ENCODE measurements at regions not wholly inside any gene's neighbourhood (a gene's known extent, or its start where the extent isn't known, plus 50 kb on each side); places are given as distances from the start of the nearest gene placed in this dataset.

DNA sequence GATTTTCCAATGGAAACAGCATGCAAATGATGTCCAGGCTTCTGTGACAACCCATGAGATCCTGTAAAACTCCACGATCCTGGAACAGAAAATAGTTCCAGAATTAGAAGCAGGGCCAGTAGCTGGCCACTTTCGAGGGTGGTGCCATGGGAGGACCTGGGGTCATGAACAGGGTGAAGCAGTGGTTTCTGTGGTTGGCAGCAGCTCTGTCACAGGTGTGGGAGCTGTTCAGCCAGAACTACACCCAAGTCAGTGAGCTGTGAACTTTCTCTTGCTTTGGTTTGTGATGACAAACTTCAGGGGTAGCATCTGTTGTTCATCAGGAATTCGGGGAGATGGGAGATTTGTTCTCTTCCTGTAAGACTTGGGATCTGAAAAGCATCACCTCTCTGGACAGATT is 314.4 kb upstream of the NT5C1B start:
- TF ChIP-seq CTCF (IDR thresholded peaks at IDR 0.05; ENCODE audit: low read depth, low read length) (no peak), EZH2phosphoT487 (IDR thresholded peaks at IDR 0.05; ENCODE audit: low read depth) (no peak)
- Histone ChIP-seq H3K27ac (ENCODE audit: low read length) (no peak overlapping the region), H3K9ac (ENCODE audit: low read length) (no peak overlapping the region), H4K20me1 (ENCODE audit: insufficient read depth, low read length) (no peaks in the 10 kb centered on the region), H3K4me3 (ENCODE audit: low read length) (no peak overlapping the region), H3K79me2 (ENCODE audit: low read length) (no peaks in the 10 kb centered on the region), H3K27me3 (ENCODE audit: low read depth, low read length) (0 out of 2 replicates have a peak, but pooled peaks cover 3% of the 10 kb centered on the region), H3K4me1 (ENCODE audit: low read length) (peaks cover 18% of the 10 kb centered on the region), H3K36me3 (replicated peaks; ENCODE audit: low read depth, low read length) (no peaks in the 10 kb centered on the region), H3K9me3 (ENCODE audit: insufficient read depth, low read length) (no peaks in the 10 kb centered on the region), H3K4me2 (ENCODE audit: low read length) (peak overlapping the region; percentile 8; the same call in 1 of the 2 replicates), H2AFZ (ENCODE audit: low read depth, low read length) (no peak overlapping the region)

DNA sequence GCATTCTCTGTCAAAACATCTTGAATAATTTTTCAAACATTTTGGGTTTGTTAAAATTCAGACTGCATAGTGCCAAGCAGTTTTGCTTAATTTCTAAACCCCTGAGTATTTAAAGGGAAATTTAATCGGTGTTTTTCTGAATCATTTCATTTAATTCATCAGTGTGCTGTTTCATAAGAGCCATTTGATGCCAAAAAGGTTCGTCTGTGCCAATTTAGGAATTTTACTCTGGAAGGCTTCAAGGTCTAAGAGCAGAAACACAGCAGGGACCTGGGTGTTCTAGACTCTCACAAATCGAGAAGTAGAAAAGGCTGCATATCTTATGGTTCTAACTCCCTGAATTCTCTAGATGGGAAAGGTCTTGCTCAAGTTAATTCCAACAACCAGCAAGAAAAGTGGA is 311.9 kb upstream of the NT5C1B start:
- H3K4me2 ChIP-seq (ENCODE audit: low read length) = no peak overlapping the region
- no peak overlapping the region for H3K4me3 ChIP-seq (ENCODE audit: low read length)
- 0 out of 2 replicates have a peak, but pooled peaks cover 3% of the 10 kb centered on the region for H3K27me3 ChIP-seq (ENCODE audit: low read depth, low read length)
- TF ChIP-seq CTCF (IDR thresholded peaks at IDR 0.05; ENCODE audit: low read depth, low read length) (no peak), EZH2phosphoT487 (IDR thresholded peaks at IDR 0.05; ENCODE audit: low read depth) (no peak)
- H3K9me3 ChIP-seq (ENCODE audit: insufficient read depth, low read length) = no peaks in the 10 kb centered on the region
- H3K27ac ChIP-seq (ENCODE audit: low read length) = no peak overlapping the region
- no peaks in the 10 kb centered on the region for H3K79me2 ChIP-seq (ENCODE audit: low read length)
- H3K36me3 ChIP-seq (replicated peaks; ENCODE audit: low read depth, low read length) = no peaks in the 10 kb centered on the region
- H3K9ac ChIP-seq (ENCODE audit: low read length) = no peak overlapping the region
- no peaks in the 10 kb centered on the region for H4K20me1 ChIP-seq (ENCODE audit: insufficient read depth, low read length)
- peaks cover 18% of the 10 kb centered on the region for H3K4me1 ChIP-seq (ENCODE audit: low read length)
- H2AFZ ChIP-seq (ENCODE audit: low read depth, low read length) = no peak overlapping the region

DNA sequence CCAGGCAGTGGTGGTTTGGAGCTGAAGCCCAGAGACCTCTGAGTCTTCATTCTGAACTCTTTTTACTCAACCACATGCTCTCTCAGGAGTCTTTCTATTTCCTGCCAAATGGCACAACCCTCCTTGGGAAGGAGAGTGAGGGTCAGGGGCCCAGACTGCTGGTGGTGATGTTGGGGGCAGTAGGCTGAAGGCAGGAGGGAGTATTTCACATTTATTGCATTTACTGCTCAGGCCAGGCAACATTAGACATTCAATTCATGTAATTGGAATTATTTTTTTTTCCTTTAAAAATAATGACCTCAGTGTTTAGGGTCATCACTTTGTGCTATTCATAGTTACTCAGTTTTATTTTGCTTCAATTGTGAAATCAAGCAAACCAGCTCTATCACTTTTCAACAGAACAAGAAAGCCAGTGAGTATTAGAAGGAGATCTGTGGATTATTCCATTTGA is 311.3 kb upstream of the NT5C1B start:
- Histone ChIP-seq H3K4me2 (ENCODE audit: low read length) (no peak overlapping the region), H3K27me3 (ENCODE audit: low read depth, low read length) (0 out of 2 replicates have a peak, but pooled peaks cover 3% of the 10 kb centered on the region), H3K27ac (ENCODE audit: low read length) (no peak overlapping the region), H4K20me1 (ENCODE audit: insufficient read depth, low read length) (no peaks in the 10 kb centered on the region), H3K9ac (ENCODE audit: low read length) (no peak overlapping the region), H3K9me3 (ENCODE audit: insufficient read depth, low read length) (no peaks in the 10 kb centered on the region), H3K4me3 (ENCODE audit: low read length) (no peak overlapping the region), H3K79me2 (ENCODE audit: low read length) (no peaks in the 10 kb centered on the region), H3K36me3 (replicated peaks; ENCODE audit: low read depth, low read length) (no peaks in the 10 kb centered on the region), H3K4me1 (ENCODE audit: low read length) (peaks cover 18% of the 10 kb centered on the region), H2AFZ (ENCODE audit: low read depth, low read length) (no peak overlapping the region)
- TF ChIP-seq EZH2phosphoT487 (IDR thresholded peaks at IDR 0.05; ENCODE audit: low read depth) (no peak), CTCF (IDR thresholded peaks at IDR 0.05; ENCODE audit: low read depth, low read length) (no peak)

GRCh38 chr2:18899725-18900124 is 310.4 kb upstream of the NT5C1B start:
- no peak overlapping the region for H3K4me2 ChIP-seq (ENCODE audit: low read length)
- no peak for TF ChIP-seq EZH2phosphoT487 (IDR thresholded peaks at IDR 0.05; ENCODE audit: low read depth)
- TF ChIP-seq CTCF (IDR thresholded peaks at IDR 0.05; ENCODE audit: low read depth, low read length) = no peak
- peaks cover 18% of the 10 kb centered on the region for H3K4me1 ChIP-seq (ENCODE audit: low read length)
- 0 out of 2 replicates have a peak, but pooled peaks cover 3% of the 10 kb centered on the region for H3K27me3 ChIP-seq (ENCODE audit: low read depth, low read length)
- no peak overlapping the region for H3K4me3 ChIP-seq (ENCODE audit: low read length)
- H3K9ac ChIP-seq (ENCODE audit: low read length) = no peak overlapping the region
- H3K79me2 ChIP-seq (ENCODE audit: low read length) = no peaks in the 10 kb centered on the region
- no peaks in the 10 kb centered on the region for H4K20me1 ChIP-seq (ENCODE audit: insufficient read depth, low read length)
- H3K36me3 ChIP-seq (replicated peaks; ENCODE audit: low read depth, low read length) = no peaks in the 10 kb centered on the region
- H3K9me3 ChIP-seq (ENCODE audit: insufficient read depth, low read length) = no peaks in the 10 kb centered on the region
- no peak overlapping the region for H3K27ac ChIP-seq (ENCODE audit: low read length)
- H2AFZ ChIP-seq (ENCODE audit: low read depth, low read length) = no peak overlapping the region
